ENCODE measurements at regions not wholly inside any gene's neighbourhood (a gene's known extent, or its start where the extent isn't known, plus 50 kb on each side); places are given as distances from the start of the nearest gene placed in this dataset.
"Not testable (repeated sequence)": the region's sequence is repeated elsewhere in the genome, so short reads cannot be mapped to it uniquely, and the experiment has no call there.

- WGBS = 94% methylated on average over 1 of the region's 1 CpG
- H3K36me3 ChIP-seq (ENCODE audit: control insufficient read depth in 2 of 2, insufficient read depth in 2 of 2, low read length in 1 of 2) = no peaks in the 10 kb centered on the region
Measured at GRCh38 chr9:21609506-21609905, 127.4 kb upstream of the IFNE start.

GRCh38 chr9:21611891-21612290 is 129.8 kb upstream of the IFNE start:
- no peak overlapping the region for H3K27ac ChIP-seq (ENCODE audit: low read depth in 1 of 2, low read length in 1 of 2)
- WGBS = 66% methylated on average over 1 of the region's 1 CpG
- peak in 5 of 9 donors; percentile 3 to 59 (median 13) for DNase-seq (ENCODE audit: low read depth in 6 of 9, low spot score in 9 of 9)
- H3K36me3 ChIP-seq (ENCODE audit: control insufficient read depth in 2 of 2, insufficient read depth in 2 of 2, low read length in 1 of 2) = no peaks in the 10 kb centered on the region
- H3K4me3 ChIP-seq (ENCODE audit: low read length in 2 of 2) = no peak overlapping the region
- H3K9me3 ChIP-seq (ENCODE audit: control insufficient read depth in 2 of 2, insufficient read depth in 1 of 2, low read length in 1 of 2) = no peaks in the 10 kb centered on the region
- no peaks in the 10 kb centered on the region for H3K27me3 ChIP-seq (ENCODE audit: control insufficient read depth in 2 of 2, insufficient read depth in 1 of 2, low read length in 1 of 2)
- H3K4me1 ChIP-seq (ENCODE audit: control insufficient read depth in 2 of 2, insufficient read depth in 2 of 2, low read length in 2 of 2) = no peaks in the 10 kb centered on the region

More at GRCh38 chr9:21609506-21609905, 127.4 kb upstream of the IFNE start:
- Histone ChIP-seq H3K4me1 (ENCODE audit: control insufficient read depth in 2 of 2, insufficient read depth in 2 of 2, low read length in 2 of 2) (no peaks in the 10 kb centered on the region), H3K9me3 (ENCODE audit: control insufficient read depth in 2 of 2, insufficient read depth in 1 of 2, low read length in 1 of 2) (no peaks in the 10 kb centered on the region), H3K27ac (ENCODE audit: low read depth in 1 of 2, low read length in 1 of 2) (no peak overlapping the region), H3K27me3 (ENCODE audit: control insufficient read depth in 2 of 2, insufficient read depth in 1 of 2, low read length in 1 of 2) (no peaks in the 10 kb centered on the region), H3K4me3 (ENCODE audit: low read length in 2 of 2) (no peak overlapping the region)
- no peak for DNase-seq (ENCODE audit: low read depth in 6 of 9, low spot score in 9 of 9)

DNA sequence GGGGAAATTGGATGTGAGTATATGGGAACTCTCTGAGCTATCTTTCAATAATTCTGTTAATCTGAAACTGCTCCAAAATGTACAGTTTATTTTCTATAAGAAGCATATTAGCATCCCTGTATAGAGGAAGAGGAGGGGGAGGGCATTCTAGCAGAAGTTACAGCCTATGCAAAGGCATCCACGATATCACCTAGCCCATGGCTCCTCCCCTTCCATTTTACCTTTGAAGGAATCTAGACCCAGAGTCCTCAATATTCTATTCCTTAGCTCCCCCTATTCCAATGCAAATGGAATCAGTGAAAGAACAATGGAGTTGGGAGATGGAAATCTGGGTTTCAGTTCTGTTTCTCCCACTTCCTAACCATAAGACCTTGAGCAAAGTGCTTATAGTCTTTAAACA is 132.9 kb upstream of the IFNE start:
- H3K9me3 ChIP-seq (ENCODE audit: control insufficient read depth in 2 of 2, insufficient read depth in 1 of 2, low read length in 1 of 2) = no peaks in the 10 kb centered on the region
- H3K27ac ChIP-seq (ENCODE audit: low read depth in 1 of 2, low read length in 1 of 2) = no peak overlapping the region
- no peaks in the 10 kb centered on the region for H3K27me3 ChIP-seq (ENCODE audit: control insufficient read depth in 2 of 2, insufficient read depth in 1 of 2, low read length in 1 of 2)
- no peaks in the 10 kb centered on the region for H3K36me3 ChIP-seq (ENCODE audit: control insufficient read depth in 2 of 2, insufficient read depth in 2 of 2, low read length in 1 of 2)
- H3K4me3 ChIP-seq (ENCODE audit: low read length in 2 of 2) = no peak overlapping the region
- 59% methylated on average over 1 of the region's 1 CpG for WGBS
- no peaks in the 10 kb centered on the region for H3K4me1 ChIP-seq (ENCODE audit: control insufficient read depth in 2 of 2, insufficient read depth in 2 of 2, low read length in 2 of 2)
- no peak for DNase-seq (ENCODE audit: low read depth in 6 of 9, low spot score in 9 of 9)

DNA sequence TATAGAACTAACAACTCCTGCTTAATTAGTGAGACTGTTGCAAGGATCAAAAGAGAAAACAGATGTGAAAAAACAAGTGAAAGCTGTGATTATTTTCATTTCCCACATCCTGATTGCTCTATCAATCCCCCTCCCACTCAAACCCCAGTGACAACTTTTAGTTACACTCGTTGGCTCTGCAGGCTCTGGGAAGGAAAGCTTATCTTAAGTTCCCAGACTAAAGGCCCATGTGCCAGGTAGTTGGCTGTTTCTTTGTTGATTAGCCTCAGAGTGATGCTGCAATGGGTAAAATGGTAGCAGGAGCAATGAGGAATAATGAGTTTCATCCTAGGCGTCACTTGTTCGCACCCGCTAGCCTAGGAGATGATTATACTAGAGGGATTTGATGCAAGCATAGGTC is 133.3 kb upstream of the IFNE start:
- Histone ChIP-seq H3K27me3 (ENCODE audit: control insufficient read depth in 2 of 2, insufficient read depth in 1 of 2, low read length in 1 of 2) (no peaks in the 10 kb centered on the region), H3K4me3 (ENCODE audit: low read length in 2 of 2) (no peak overlapping the region), H3K27ac (ENCODE audit: low read depth in 1 of 2, low read length in 1 of 2) (no peak overlapping the region), H3K36me3 (ENCODE audit: control insufficient read depth in 2 of 2, insufficient read depth in 2 of 2, low read length in 1 of 2) (no peaks in the 10 kb centered on the region), H3K4me1 (ENCODE audit: control insufficient read depth in 2 of 2, insufficient read depth in 2 of 2, low read length in 2 of 2) (no peaks in the 10 kb centered on the region), H3K9me3 (ENCODE audit: control insufficient read depth in 2 of 2, insufficient read depth in 1 of 2, low read length in 1 of 2) (no peaks in the 10 kb centered on the region)
- 81% methylated on average over 4 of the region's 4 CpGs for WGBS
- no peak for DNase-seq (ENCODE audit: low read depth in 6 of 9, low spot score in 9 of 9)

- no peaks in the 10 kb centered on the region for H3K9me3 ChIP-seq (ENCODE audit: control insufficient read depth in 2 of 2, insufficient read depth in 1 of 2, low read length in 1 of 2)
- WGBS = 91% methylated on average over 6 of the region's 6 CpGs
- H3K4me1 ChIP-seq (ENCODE audit: control insufficient read depth in 2 of 2, insufficient read depth in 2 of 2, low read length in 2 of 2) = no peaks in the 10 kb centered on the region
- no peak overlapping the region for H3K4me3 ChIP-seq (ENCODE audit: low read length in 2 of 2)
- H3K27me3 ChIP-seq (ENCODE audit: control insufficient read depth in 2 of 2, insufficient read depth in 1 of 2, low read length in 1 of 2) = no peaks in the 10 kb centered on the region
- H3K27ac ChIP-seq (ENCODE audit: low read depth in 1 of 2, low read length in 1 of 2) = no peak overlapping the region
- DNase-seq (ENCODE audit: low read depth in 6 of 9, low spot score in 9 of 9) = no peak
- no peaks in the 10 kb centered on the region for H3K36me3 ChIP-seq (ENCODE audit: control insufficient read depth in 2 of 2, insufficient read depth in 2 of 2, low read length in 1 of 2)
Measured at GRCh38 chr9:21616082-21616778, 134.1 kb upstream of the IFNE start.

- WGBS = 84% methylated on average over 3 of the region's 3 CpGs
- no peaks in the 10 kb centered on the region for H3K36me3 ChIP-seq (ENCODE audit: control insufficient read depth in 2 of 2, insufficient read depth in 2 of 2, low read length in 1 of 2)
- no peaks in the 10 kb centered on the region for H3K4me1 ChIP-seq (ENCODE audit: control insufficient read depth in 2 of 2, insufficient read depth in 2 of 2, low read length in 2 of 2)
- no peak overlapping the region for H3K4me3 ChIP-seq (ENCODE audit: low read length in 2 of 2)
- DNase-seq (ENCODE audit: low read depth in 6 of 9, low spot score in 9 of 9) = no peak
- H3K9me3 ChIP-seq (ENCODE audit: control insufficient read depth in 2 of 2, insufficient read depth in 1 of 2, low read length in 1 of 2) = no peaks in the 10 kb centered on the region
- no peak overlapping the region for H3K27ac ChIP-seq (ENCODE audit: low read depth in 1 of 2, low read length in 1 of 2)
- H3K27me3 ChIP-seq (ENCODE audit: control insufficient read depth in 2 of 2, insufficient read depth in 1 of 2, low read length in 1 of 2) = no peaks in the 10 kb centered on the region
Measured at GRCh38 chr9:21624675-21625644, 142.8 kb upstream of the IFNE start.

- Histone ChIP-seq H3K27ac (ENCODE audit: low read depth in 1 of 2, low read length in 1 of 2) (no peak overlapping the region), H3K36me3 (ENCODE audit: control insufficient read depth in 2 of 2, insufficient read depth in 2 of 2, low read length in 1 of 2) (no peaks in the 10 kb centered on the region), H3K27me3 (ENCODE audit: control insufficient read depth in 2 of 2, insufficient read depth in 1 of 2, low read length in 1 of 2) (no peaks in the 10 kb centered on the region), H3K9me3 (ENCODE audit: control insufficient read depth in 2 of 2, insufficient read depth in 1 of 2, low read length in 1 of 2) (no peaks in the 10 kb centered on the region), H3K4me1 (ENCODE audit: control insufficient read depth in 2 of 2, insufficient read depth in 2 of 2, low read length in 2 of 2) (no peaks in the 10 kb centered on the region), H3K4me3 (ENCODE audit: low read length in 2 of 2) (no peak overlapping the region)
- WGBS = 96% methylated on average over 2 of the region's 2 CpGs
- no peak for DNase-seq (ENCODE audit: low read depth in 6 of 9, low spot score in 9 of 9)
Measured at GRCh38 chr9:21626493-21626892, 144.4 kb upstream of the IFNE start.

GRCh38 chr9:21628954-21629353 is 146.8 kb upstream of the IFNE start:
- H3K4me1 ChIP-seq (ENCODE audit: control insufficient read depth in 2 of 2, insufficient read depth in 2 of 2, low read length in 2 of 2); H3K4me3 ChIP-seq (ENCODE audit: low read length in 2 of 2); H3K27ac ChIP-seq (ENCODE audit: low read depth in 1 of 2, low read length in 1 of 2); H3K36me3 ChIP-seq (ENCODE audit: control insufficient read depth in 2 of 2, insufficient read depth in 2 of 2, low read length in 1 of 2); H3K27me3 ChIP-seq (ENCODE audit: control insufficient read depth in 2 of 2, insufficient read depth in 1 of 2, low read length in 1 of 2); DNase-seq (ENCODE audit: low read depth in 6 of 9, low spot score in 9 of 9); H3K9me3 ChIP-seq (ENCODE audit: control insufficient read depth in 2 of 2, insufficient read depth in 1 of 2, low read length in 1 of 2): not testable (repeated sequence)
- WGBS = 83% methylated on average over 3 of the region's 3 CpGs

DNA sequence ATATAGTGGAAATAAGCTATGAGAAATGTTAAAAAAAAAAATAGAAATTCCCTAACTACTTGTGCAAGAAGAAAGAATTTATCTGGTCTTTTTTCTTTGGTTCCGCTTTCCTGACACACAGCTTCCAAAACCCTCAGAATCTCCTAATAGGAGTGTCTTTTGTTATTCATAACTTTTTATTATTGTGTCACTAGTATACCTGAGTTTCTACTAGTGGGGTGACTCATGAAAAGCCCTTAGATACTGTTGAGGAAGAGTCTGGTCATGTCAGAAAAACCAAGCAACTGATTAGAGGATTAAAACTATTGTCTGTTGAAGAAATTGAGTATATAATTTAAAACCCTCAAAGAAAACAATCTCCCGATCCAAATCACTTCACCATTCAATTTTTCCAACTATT is 152.8 kb upstream of the IFNE start:
- Histone ChIP-seq H3K4me3 (ENCODE audit: low read length in 2 of 2) (no peak overlapping the region), H3K27ac (ENCODE audit: low read depth in 1 of 2, low read length in 1 of 2) (no peak overlapping the region), H3K4me1 (ENCODE audit: control insufficient read depth in 2 of 2, insufficient read depth in 2 of 2, low read length in 2 of 2) (no peaks in the 10 kb centered on the region), H3K9me3 (ENCODE audit: control insufficient read depth in 2 of 2, insufficient read depth in 1 of 2, low read length in 1 of 2) (no peaks in the 10 kb centered on the region), H3K27me3 (ENCODE audit: control insufficient read depth in 2 of 2, insufficient read depth in 1 of 2, low read length in 1 of 2) (no peaks in the 10 kb centered on the region), H3K36me3 (ENCODE audit: control insufficient read depth in 2 of 2, insufficient read depth in 2 of 2, low read length in 1 of 2) (no peaks in the 10 kb centered on the region)
- 95% methylated on average over 2 of the region's 2 CpGs for WGBS
- DNase-seq (ENCODE audit: low read depth in 6 of 9, low spot score in 9 of 9) = no peak

Data from thymus (tissue), 11 donors.